ENCODE measurements at regions not wholly inside any gene's neighbourhood (a gene's known extent, or its start where the extent isn't known, plus 50 kb on each side); places are given as distances from the start of the nearest gene placed in this dataset.

GRCh38 chr4:20386906-20387305 lies 135.2 kb downstream of the SLIT2 start:
- TF ChIP-seq CTCF (conservative IDR thresholded peaks at IDR 0.05): no peak
- Histone ChIP-seq H3K4me1 (ENCODE audit: insufficient read depth, low read length) (no peaks in the 10 kb centered on the region), H3K79me2 (ENCODE audit: insufficient read depth, low read length) (no peaks in the 10 kb centered on the region), H3K14ac (ENCODE audit: insufficient read depth, low read length) (no peak overlapping the region), H4K8ac (replicated peaks; ENCODE audit: insufficient read length, low read depth, low read length) (no peak overlapping the region), H4K5ac (ENCODE audit: insufficient read length, low read depth, low read length) (no peak overlapping the region), H2BK120ac (ENCODE audit: low read depth, low read length, poor library complexity, severe bottlenecking) (no peak overlapping the region), H3K9ac (ENCODE audit: extremely low read depth, insufficient read length, low read length) (no peak overlapping the region), H2BK5ac (ENCODE audit: insufficient read length, low read length) (no peak overlapping the region), H2BK12ac (ENCODE audit: insufficient read length, low read depth, low read length) (no peak overlapping the region), H4K20me1 (ENCODE audit: control insufficient read depth, insufficient read depth, insufficient read length) (no peaks in the 10 kb centered on the region), H3K4me2 (ENCODE audit: insufficient read depth, insufficient read length, low read length) (no peak overlapping the region), H3K56ac (ENCODE audit: insufficient read length, low read depth, low read length) (no peak overlapping the region), H2BK20ac (ENCODE audit: low read depth, low read length, poor library complexity, severe bottlenecking) (no peak overlapping the region), H2AFZ (ENCODE audit: low read length) (no peak overlapping the region), H3K9me3 (ENCODE audit: control insufficient read depth, low read depth, low read length) (no peaks in the 10 kb centered on the region), H2AK5ac (ENCODE audit: insufficient read length, low read length) (no peak overlapping the region), H3K23ac (ENCODE audit: insufficient read length, low read depth, low read length) (no peak overlapping the region), H3K18ac (ENCODE audit: insufficient read length, low read depth, low read length) (no peak overlapping the region), H2BK15ac (ENCODE audit: low read depth, low read length) (no peak overlapping the region), H4K91ac (ENCODE audit: insufficient read length, low read depth, low read length) (no peak overlapping the region), H3K23me2 (ENCODE audit: insufficient read length, low read depth, low read length, poor library complexity, severe bottlenecking) (no peaks in the 10 kb centered on the region), H3K79me1 (ENCODE audit: insufficient read depth, low read depth, low read length, poor library complexity, severe bottlenecking) (no peaks in the 10 kb centered on the region), H3K4ac (ENCODE audit: low read depth, low read length) (no peak overlapping the region), H3K27ac (ENCODE audit: insufficient read length, low read depth, low read length) (no peak overlapping the region), H3K27me3 (ENCODE audit: insufficient read depth, low read length) (no peaks in the 10 kb centered on the region), H3T11ph (ENCODE audit: low read length) (no peak overlapping the region)
- no peak overlapping the region for H3K4me3 Mint-ChIP-seq
- no peaks in the 10 kb centered on the region for H3K9me3 Mint-ChIP-seq
- no peak for DNase-seq
- H3K4me1 Mint-ChIP-seq: no peaks in the 10 kb centered on the region
- H3K36me3 Mint-ChIP-seq (ENCODE audit: insufficient read depth in 1 of 3, low read depth in 3 of 3): no peaks in the 10 kb centered on the region
- H3K27ac Mint-ChIP-seq: no peak overlapping the region
- H3K27me3 Mint-ChIP-seq (ENCODE audit: low read depth): no peaks in the 10 kb centered on the region
- no CpG with 5 or more reads among the region's 5 CpGs for WGBS (ENCODE audit: extremely low coverage, insufficient read length, low lambda C conversion rate)
